ENCODE measurements at regions not wholly inside any gene's neighbourhood (a gene's known extent, or its start where the extent isn't known, plus 50 kb on each side); places are given as distances from the start of the nearest gene placed in this dataset.

DNA sequence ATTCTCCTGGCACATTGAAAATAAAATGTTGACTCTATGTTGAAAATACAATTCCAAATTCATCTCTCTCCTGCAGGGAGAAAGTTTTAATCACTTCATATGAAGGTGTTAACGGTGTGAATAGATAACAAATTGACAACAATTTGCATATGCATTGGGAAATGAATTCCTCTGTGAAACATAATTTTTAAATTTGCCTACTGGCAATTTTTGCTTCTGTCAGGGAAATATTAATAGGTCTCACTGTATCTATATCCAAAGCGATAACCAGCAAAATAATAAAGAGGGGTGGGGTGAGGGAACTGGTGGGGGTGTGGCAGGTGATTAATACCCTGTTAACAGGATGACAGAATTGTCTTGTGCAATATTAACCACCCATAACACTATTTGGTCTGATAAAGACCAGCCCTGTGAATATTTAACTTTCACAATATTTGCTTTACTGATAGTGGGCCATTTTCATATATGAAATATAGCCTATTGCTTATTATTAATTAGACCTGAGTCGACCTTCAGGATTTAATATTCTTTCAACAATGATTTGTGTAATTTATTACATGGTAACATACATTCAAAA lies 239.0 kb upstream of the SSTR1 start:
- TF ChIP-seq REPIN1 (tag by site-specific recombination; IDR thresholded peaks at IDR 0.05; ENCODE audit: low read depth) (no peak), ZNF555 (tag by site-specific recombination; conservative IDR thresholded peaks at IDR 0.05) (no peak), ZFP41 (tag by site-specific recombination; IDR thresholded peaks at IDR 0.05; ENCODE audit: borderline replicate concordance) (no peak), ZIC2 (tag by site-specific recombination; IDR thresholded peaks at IDR 0.05) (no peak), ZNF561 (tag by site-specific recombination; IDR thresholded peaks at IDR 0.05; ENCODE audit: borderline replicate concordance) (no peak), ZNF138 (tag by site-specific recombination; IDR thresholded peaks at IDR 0.05; ENCODE audit: borderline replicate concordance) (no peak), ZNF133 (tag by site-specific recombination; IDR thresholded peaks at IDR 0.05) (no peak)
- TF ChIP-seq, protein P1, sequence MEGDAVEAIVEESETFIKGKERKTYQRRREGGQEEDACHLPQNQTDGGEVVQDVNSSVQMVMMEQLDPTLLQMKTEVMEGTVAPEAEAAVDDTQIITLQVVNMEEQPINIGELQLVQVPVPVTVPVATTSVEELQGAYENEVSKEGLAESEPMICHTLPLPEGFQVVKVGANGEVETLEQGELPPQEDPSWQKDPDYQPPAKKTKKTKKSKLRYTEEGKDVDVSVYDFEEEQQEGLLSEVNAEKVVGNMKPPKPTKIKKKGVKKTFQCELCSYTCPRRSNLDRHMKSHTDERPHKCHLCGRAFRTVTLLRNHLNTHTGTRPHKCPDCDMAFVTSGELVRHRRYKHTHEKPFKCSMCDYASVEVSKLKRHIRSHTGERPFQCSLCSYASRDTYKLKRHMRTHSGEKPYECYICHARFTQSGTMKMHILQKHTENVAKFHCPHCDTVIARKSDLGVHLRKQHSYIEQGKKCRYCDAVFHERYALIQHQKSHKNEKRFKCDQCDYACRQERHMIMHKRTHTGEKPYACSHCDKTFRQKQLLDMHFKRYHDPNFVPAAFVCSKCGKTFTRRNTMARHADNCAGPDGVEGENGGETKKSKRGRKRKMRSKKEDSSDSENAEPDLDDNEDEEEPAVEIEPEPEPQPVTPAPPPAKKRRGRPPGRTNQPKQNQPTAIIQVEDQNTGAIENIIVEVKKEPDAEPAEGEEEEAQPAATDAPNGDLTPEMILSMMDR (tag by site-specific recombination; IDR thresholded peaks at IDR 0.05), result no peak
- TF ChIP-seq, protein P2, sequence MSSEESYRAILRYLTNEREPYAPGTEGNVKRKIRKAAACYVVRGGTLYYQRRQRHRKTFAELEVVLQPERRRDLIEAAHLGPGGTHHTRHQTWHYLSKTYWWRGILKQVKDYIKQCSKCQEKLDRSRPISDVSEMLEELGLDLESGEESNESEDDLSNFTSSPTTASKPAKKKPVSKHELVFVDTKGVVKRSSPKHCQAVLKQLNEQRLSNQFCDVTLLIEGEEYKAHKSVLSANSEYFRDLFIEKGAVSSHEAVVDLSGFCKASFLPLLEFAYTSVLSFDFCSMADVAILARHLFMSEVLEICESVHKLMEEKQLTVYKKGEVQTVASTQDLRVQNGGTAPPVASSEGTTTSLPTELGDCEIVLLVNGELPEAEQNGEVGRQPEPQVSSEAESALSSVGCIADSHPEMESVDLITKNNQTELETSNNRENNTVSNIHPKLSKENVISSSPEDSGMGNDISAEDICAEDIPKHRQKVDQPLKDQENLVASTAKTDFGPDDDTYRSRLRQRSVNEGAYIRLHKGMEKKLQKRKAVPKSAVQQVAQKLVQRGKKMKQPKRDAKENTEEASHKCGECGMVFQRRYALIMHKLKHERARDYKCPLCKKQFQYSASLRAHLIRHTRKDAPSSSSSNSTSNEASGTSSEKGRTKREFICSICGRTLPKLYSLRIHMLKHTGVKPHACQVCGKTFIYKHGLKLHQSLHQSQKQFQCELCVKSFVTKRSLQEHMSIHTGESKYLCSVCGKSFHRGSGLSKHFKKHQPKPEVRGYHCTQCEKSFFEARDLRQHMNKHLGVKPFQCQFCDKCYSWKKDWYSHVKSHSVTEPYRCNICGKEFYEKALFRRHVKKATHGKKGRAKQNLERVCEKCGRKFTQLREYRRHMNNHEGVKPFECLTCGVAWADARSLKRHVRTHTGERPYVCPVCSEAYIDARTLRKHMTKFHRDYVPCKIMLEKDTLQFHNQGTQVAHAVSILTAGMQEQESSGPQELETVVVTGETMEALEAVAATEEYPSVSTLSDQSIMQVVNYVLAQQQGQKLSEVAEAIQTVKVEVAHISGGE (tag by site-specific recombination; conservative IDR thresholded peaks at IDR 0.05; ENCODE audit: low read depth), result no peak
- TF ChIP-seq, protein P3, sequence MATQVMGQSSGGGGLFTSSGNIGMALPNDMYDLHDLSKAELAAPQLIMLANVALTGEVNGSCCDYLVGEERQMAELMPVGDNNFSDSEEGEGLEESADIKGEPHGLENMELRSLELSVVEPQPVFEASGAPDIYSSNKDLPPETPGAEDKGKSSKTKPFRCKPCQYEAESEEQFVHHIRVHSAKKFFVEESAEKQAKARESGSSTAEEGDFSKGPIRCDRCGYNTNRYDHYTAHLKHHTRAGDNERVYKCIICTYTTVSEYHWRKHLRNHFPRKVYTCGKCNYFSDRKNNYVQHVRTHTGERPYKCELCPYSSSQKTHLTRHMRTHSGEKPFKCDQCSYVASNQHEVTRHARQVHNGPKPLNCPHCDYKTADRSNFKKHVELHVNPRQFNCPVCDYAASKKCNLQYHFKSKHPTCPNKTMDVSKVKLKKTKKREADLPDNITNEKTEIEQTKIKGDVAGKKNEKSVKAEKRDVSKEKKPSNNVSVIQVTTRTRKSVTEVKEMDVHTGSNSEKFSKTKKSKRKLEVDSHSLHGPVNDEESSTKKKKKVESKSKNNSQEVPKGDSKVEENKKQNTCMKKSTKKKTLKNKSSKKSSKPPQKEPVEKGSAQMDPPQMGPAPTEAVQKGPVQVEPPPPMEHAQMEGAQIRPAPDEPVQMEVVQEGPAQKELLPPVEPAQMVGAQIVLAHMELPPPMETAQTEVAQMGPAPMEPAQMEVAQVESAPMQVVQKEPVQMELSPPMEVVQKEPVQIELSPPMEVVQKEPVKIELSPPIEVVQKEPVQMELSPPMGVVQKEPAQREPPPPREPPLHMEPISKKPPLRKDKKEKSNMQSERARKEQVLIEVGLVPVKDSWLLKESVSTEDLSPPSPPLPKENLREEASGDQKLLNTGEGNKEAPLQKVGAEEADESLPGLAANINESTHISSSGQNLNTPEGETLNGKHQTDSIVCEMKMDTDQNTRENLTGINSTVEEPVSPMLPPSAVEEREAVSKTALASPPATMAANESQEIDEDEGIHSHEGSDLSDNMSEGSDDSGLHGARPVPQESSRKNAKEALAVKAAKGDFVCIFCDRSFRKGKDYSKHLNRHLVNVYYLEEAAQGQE (tag by site-specific recombination; IDR thresholded peaks at IDR 0.05), result no peak
- TF ChIP-seq, protein P4, sequence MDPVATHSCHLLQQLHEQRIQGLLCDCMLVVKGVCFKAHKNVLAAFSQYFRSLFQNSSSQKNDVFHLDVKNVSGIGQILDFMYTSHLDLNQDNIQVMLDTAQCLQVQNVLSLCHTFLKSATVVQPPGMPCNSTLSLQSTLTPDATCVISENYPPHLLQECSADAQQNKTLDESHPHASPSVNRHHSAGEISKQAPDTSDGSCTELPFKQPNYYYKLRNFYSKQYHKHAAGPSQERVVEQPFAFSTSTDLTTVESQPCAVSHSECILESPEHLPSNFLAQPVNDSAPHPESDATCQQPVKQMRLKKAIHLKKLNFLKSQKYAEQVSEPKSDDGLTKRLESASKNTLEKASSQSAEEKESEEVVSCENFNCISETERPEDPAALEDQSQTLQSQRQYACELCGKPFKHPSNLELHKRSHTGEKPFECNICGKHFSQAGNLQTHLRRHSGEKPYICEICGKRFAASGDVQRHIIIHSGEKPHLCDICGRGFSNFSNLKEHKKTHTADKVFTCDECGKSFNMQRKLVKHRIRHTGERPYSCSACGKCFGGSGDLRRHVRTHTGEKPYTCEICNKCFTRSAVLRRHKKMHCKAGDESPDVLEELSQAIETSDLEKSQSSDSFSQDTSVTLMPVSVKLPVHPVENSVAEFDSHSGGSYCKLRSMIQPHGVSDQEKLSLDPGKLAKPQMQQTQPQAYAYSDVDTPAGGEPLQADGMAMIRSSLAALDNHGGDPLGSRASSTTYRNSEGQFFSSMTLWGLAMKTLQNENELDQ (tag by site-specific recombination; IDR thresholded peaks at IDR 0.05; ENCODE audit: low read depth), result no peak
